NCI-H774 (cell line): ENCODE measurements at regions not wholly inside any gene's neighbourhood (a gene's known extent, or its start where the extent isn't known, plus 50 kb on each side); places are given as distances from the start of the nearest gene placed in this dataset.

ENCODE experiments used
- DNase-seq: peaks from one replicate; lab custom pipeline; 2025; lab: John Stamatoyannopoulos, UW

GRCh38 chr4:100130964-100131363 is 59.3 kb downstream of the DDIT4L start:
- DNase-seq, result no peak

- no peak for DNase-seq
Measured at GRCh38 chr4:100130491-100130890, 59.8 kb downstream of the DDIT4L start.

GRCh38 chr4:100129774-100130173 is 60.5 kb downstream of the DDIT4L start:
- no peak for DNase-seq

GRCh38 chr4:100128338-100128737 is 61.9 kb downstream of the DDIT4L start:
- DNase-seq, result no peak

GRCh38 chr4:100124715-100125114 is 65.6 kb downstream of the DDIT4L start:
- no peak for DNase-seq

- no peak for DNase-seq
Measured at GRCh38 chr4:100118181-100118580, 72.1 kb downstream of the DDIT4L start.

- DNase-seq, result no peak
Measured at GRCh38 chr4:100117750-100118149, 72.5 kb downstream of the DDIT4L start.

GRCh38 chr4:100114909-100115308 is 75.4 kb downstream of the DDIT4L start:
- DNase-seq, result no peak

GRCh38 chr4:100113732-100114131 is 76.5 kb downstream of the DDIT4L start:
- no peak for DNase-seq

GRCh38 chr4:100113096-100113495 is 77.2 kb downstream of the DDIT4L start:
- DNase-seq, result no peak

- no peak for DNase-seq
Measured at GRCh38 chr4:100109921-100110320, 80.3 kb downstream of the DDIT4L start.

- no peak for DNase-seq
Measured at GRCh38 chr4:100108869-100109268, 81.4 kb downstream of the DDIT4L start.

- no peak for DNase-seq
Measured at GRCh38 chr4:100106982-100107381, 83.3 kb downstream of the DDIT4L start.

- no peak for DNase-seq
Measured at GRCh38 chr4:100103671-100104070, 86.6 kb downstream of the DDIT4L start.

- no peak for DNase-seq
Measured at GRCh38 chr4:100100985-100101384, 89.3 kb downstream of the DDIT4L start.

- no peak for DNase-seq
Measured at GRCh38 chr4:100099746-100100145, 90.5 kb downstream of the DDIT4L start.

- no peak for DNase-seq
Measured at GRCh38 chr4:100098681-100099080, 91.6 kb downstream of the DDIT4L start.

GRCh38 chr4:100098011-100098545 is 92.2 kb downstream of the DDIT4L start:
- DNase-seq, result no peak

GRCh38 chr4:100095729-100096595 is 94.3 kb downstream of the DDIT4L start:
- DNase-seq, result no peak

- peak; percentile 45 for DNase-seq
Measured at GRCh38 chr4:100093091-100093866, 97.0 kb downstream of the DDIT4L start.

GRCh38 chr4:100087743-100088142 is 102.5 kb downstream of the DDIT4L start:
- no peak for DNase-seq

GRCh38 chr4:100086766-100087431 is 103.4 kb downstream of the DDIT4L start:
- DNase-seq, result no peak
